Keratinocyte (primary cell): ENCODE measurements at regions not wholly inside any gene's neighbourhood (a gene's known extent, or its start where the extent isn't known, plus 50 kb on each side); places are given as distances from the start of the nearest gene placed in this dataset.

Source experiments
- DNase-seq: peaks from one replicate; pipeline ENCODE4 v3.0.0-alpha.2; 2011; ENCODE audit warnings: low read depth, missing footprints, low spot score
- FAIRE-seq: peaks from 2 replicates; lab custom pipeline; 2011; peaks lifted over from hg19 to GRCh38; lab: Jason Lieb, UNC
- H2AFZ ChIP-seq: 2 replicates; pipeline ENCODE4 v1.6.0; 2012; ENCODE audit warnings: low read length, control low read depth, inconsistent platforms; ENCODE audit not compliant: control insufficient read depth
- H3K27ac ChIP-seq: 2 replicates; pipeline ENCODE4 v1.5.1; 2011; ENCODE audit warnings: low read length; ENCODE audit not compliant: control insufficient read depth, insufficient read depth
- H3K27me3 ChIP-seq: 3 replicates; pipeline ENCODE4 v1.6.0; 2011; ENCODE audit warnings: low read length; ENCODE audit not compliant: control insufficient read depth, insufficient read depth; ENCODE audit errors: extremely low read depth
- H3K36me3 ChIP-seq, 2 experiments: 2 replicates in 1 of 2; 3 replicates in 1 of 2; pipeline ENCODE4 v1.5.1; 2011; ENCODE audit warnings: low read length in 2 of 2, mild to moderate bottlenecking in 1 of 2; ENCODE audit not compliant: control insufficient read depth in 2 of 2, insufficient read depth in 2 of 2; ENCODE audit errors: extremely low read depth in 1 of 2
- H3K4me1 ChIP-seq: 3 replicates; pipeline ENCODE4 v1.5.1; 2011; ENCODE audit warnings: low read length; ENCODE audit not compliant: control insufficient read depth, insufficient read depth; ENCODE audit errors: extremely low read depth
- H3K4me2 ChIP-seq: 3 replicates; pipeline ENCODE4 v1.6.0; 2011; ENCODE audit warnings: low read depth, low read length; ENCODE audit not compliant: control insufficient read depth, insufficient read depth; ENCODE audit errors: extremely low read depth
- H3K4me3 ChIP-seq, 3 experiments: fragments of 200-600 bp in 1 of 3; sonication (generic) in 1 of 3; 2 replicates in 2 of 3; 3 replicates in 1 of 3; pipeline ENCODE4 v1.5.1; 2011 to 2016; ENCODE audit warnings: low read length in 3 of 3, mild to moderate bottlenecking in 3 of 3, control low read depth in 2 of 3, inconsistent platforms in 1 of 3, low read depth in 1 of 3, mixed read lengths in 1 of 3, mixed run types in 1 of 3, moderate library complexity in 1 of 3; ENCODE audit not compliant: control insufficient read depth in 2 of 3, insufficient read depth in 2 of 3; ENCODE audit errors: extremely low read depth in 1 of 3
- H3K79me2 ChIP-seq: 2 replicates; pipeline ENCODE4 v1.6.0; 2012; ENCODE audit warnings: low read length; ENCODE audit not compliant: control insufficient read depth, insufficient read depth
- H3K9ac ChIP-seq: 3 replicates; pipeline ENCODE4 v1.6.0; 2011; ENCODE audit warnings: low read length; ENCODE audit not compliant: control insufficient read depth, insufficient read depth; ENCODE audit errors: extremely low read depth
- H3K9me1 ChIP-seq: 3 replicates; pipeline ENCODE4 v1.6.0; 2011; ENCODE audit warnings: low read length; ENCODE audit not compliant: control insufficient read depth, insufficient read depth; ENCODE audit errors: extremely low read depth
- H3K9me3 ChIP-seq: 2 replicates; pipeline ENCODE4 v1.5.1; 2012; ENCODE audit warnings: low read depth, low read length; ENCODE audit not compliant: control insufficient read depth
- H4K20me1 ChIP-seq: 3 replicates; pipeline ENCODE4 v1.6.0; 2011; ENCODE audit warnings: low read length; ENCODE audit not compliant: control insufficient read depth, insufficient read depth; ENCODE audit errors: extremely low read depth
- CTCF ChIP-seq, 3 experiments: IDR thresholded peaks in 1 of 3; conservative IDR thresholded peaks in 1 of 3; optimal IDR thresholded peaks in 1 of 3; 2 replicates in 2 of 3; 3 replicates in 1 of 3; pipeline versions ENCODE3 to v1.5.1; 2011; ENCODE audit warnings: low read length in 3 of 3, mild to moderate bottlenecking in 3 of 3, moderate library complexity in 2 of 3, control low read depth in 1 of 3, inconsistent platforms in 1 of 3; ENCODE audit not compliant: insufficient read depth in 2 of 3; ENCODE audit errors: extremely low read depth in 1 of 3
- EZH2 ChIP-seq: IDR thresholded peaks from one replicate; pipeline ENCODE4 v1.6.1; 2012; ENCODE audit warnings: inconsistent platforms, mild to moderate bottlenecking, low read length, moderate library complexity
- dilution Hi-C: fragments of 300-500 bp; cut with MboI; formaldehyde crosslinking; loops from one replicate; pipeline ENCODE4 v1.7.0; 2020; ENCODE audit warnings: low sequenced_read_pairs; ENCODE audit not compliant: extremely low pct_ligation_motif_present

- no peaks in the 10 kb centered on the region for H4K20me1 ChIP-seq
- no peak overlapping the region for H2AFZ ChIP-seq
- H3K79me2 ChIP-seq = no peaks in the 10 kb centered on the region
- no peak overlapping the region for H3K4me2 ChIP-seq
- no peaks in the 10 kb centered on the region for H3K9me3 ChIP-seq
- dilution Hi-C loops = no loop called here
- H3K36me3 ChIP-seq = no peaks in the 10 kb centered on the region
- FAIRE-seq (no peak), DNase-seq (no peak)
- no peak overlapping the region for H3K4me3 ChIP-seq
- H3K4me1 ChIP-seq = no peaks in the 10 kb centered on the region
- H3K9ac ChIP-seq = no peak overlapping the region
- no peaks in the 10 kb centered on the region for H3K9me1 ChIP-seq
- TF ChIP-seq CTCF (optimal IDR thresholded peaks at IDR 0.05 in 1 of 3, IDR thresholded peaks at IDR 0.05 in 1 of 3, conservative IDR thresholded peaks at IDR 0.05 in 1 of 3; ENCODE audit: extremely low read depth in 1 of 3, insufficient read depth in 2 of 3, low read length in 3 of 3) = no peak
- TF ChIP-seq EZH2 = no peak
- H3K27ac ChIP-seq = no peak overlapping the region
- no peaks in the 10 kb centered on the region for H3K27me3 ChIP-seq
These were observed 905.8 kb downstream of the IGSF11 start for GRCh38 chr3:118128886-118129285.

- Histone ChIP-seq H3K9ac (no peak overlapping the region), H3K36me3 (no peaks in the 10 kb centered on the region), H3K4me2 (no peak overlapping the region), H3K4me1 (no peaks in the 10 kb centered on the region), H4K20me1 (no peaks in the 10 kb centered on the region), H3K4me3 (no peak overlapping the region), H2AFZ (no peak overlapping the region), H3K79me2 (no peaks in the 10 kb centered on the region), H3K9me3 (no peaks in the 10 kb centered on the region), H3K9me1 (no peaks in the 10 kb centered on the region), H3K27me3 (no peaks in the 10 kb centered on the region), H3K27ac (no peak overlapping the region)
- DNase-seq = no peak
- no peak for FAIRE-seq
- dilution Hi-C loops = no loop called here
- TF ChIP-seq EZH2 (no peak), CTCF (optimal IDR thresholded peaks at IDR 0.05 in 1 of 3, IDR thresholded peaks at IDR 0.05 in 1 of 3, conservative IDR thresholded peaks at IDR 0.05 in 1 of 3; ENCODE audit: extremely low read depth in 1 of 3, insufficient read depth in 2 of 3, low read length in 3 of 3) (no peak)
These were observed 896.9 kb downstream of the IGSF11 start for GRCh38 chr3:118137778-118138177.
